GM18861 (cell line): ENCODE measurements at regions not wholly inside any gene's neighbourhood (a gene's known extent, or its start where the extent isn't known, plus 50 kb on each side); places are given as distances from the start of the nearest gene placed in this dataset.

Experiments used
- ATAC-seq: cut with Tn5 transposase; IDR thresholded peaks from one replicate; pipeline ENCODE4 v1.9.1; 2021; ENCODE audit not compliant: unreplicated experiment

- no peak for ATAC-seq
These were observed 189.6 kb upstream of the NRP1 start for GRCh38 chr10:33524041-33524440.

DNA sequence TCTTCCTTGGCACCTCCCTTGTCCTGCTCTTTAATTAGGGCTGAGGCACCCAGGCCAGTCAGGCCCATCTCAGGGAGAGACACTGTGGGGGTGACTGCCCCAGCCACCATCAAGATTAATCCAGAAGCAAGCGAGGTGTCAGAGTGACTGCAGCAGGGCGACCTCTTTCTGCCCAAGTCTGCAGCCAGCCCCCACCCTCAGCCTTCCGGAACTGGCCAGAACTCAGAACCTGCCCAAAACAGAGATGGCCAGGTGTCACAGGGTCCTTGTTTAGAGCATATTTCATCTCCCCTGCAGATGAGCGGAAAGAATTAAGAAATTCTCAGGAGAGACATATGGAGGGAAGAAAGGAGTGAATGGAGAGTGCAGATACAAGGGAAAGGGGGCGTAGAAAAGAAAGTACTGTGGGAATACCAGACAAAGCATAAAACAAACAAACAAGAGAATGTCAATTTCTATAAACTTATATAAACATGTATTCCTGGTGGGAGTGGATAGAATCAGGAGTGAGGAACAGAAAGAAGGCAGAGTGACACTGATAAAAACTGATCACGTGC is 188.8 kb upstream of the NRP1 start:
- ATAC-seq, result no peak

GRCh38 chr10:33521904-33522303 is 187.4 kb upstream of the NRP1 start:
- no peak for ATAC-seq

DNA sequence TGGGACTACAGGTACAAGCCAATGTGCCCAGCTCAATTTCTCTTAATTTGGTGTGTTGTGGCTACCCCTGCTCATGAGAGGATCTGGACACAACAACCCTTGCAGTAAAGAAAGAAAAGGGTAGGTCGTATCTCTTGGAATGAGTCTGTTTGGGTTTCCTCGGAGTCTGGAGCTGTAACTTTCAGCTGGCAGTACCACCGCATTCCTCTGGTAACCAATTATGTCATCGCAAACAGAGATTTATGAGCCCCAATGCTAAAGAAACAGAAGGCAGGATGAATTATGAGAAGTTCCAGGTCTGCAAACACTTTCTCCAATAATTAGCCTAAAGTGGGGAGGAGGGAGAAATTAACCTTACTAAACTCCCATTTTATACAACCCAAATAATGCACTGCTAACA is 186.6 kb upstream of the NRP1 start:
- ATAC-seq, result no peak

- no peak for ATAC-seq
These were observed 185.8 kb upstream of the NRP1 start for GRCh38 chr10:33520223-33520622.

GRCh38 chr10:33519130-33519860 is 184.8 kb upstream of the NRP1 start:
- ATAC-seq, result no peak

- no peak for ATAC-seq
These were observed 175.7 kb upstream of the NRP1 start for GRCh38 chr10:33510206-33510605.

- ATAC-seq, result peak; percentile 89
These were observed 174.9 kb upstream of the NRP1 start for GRCh38 chr10:33509231-33509831.

DNA sequence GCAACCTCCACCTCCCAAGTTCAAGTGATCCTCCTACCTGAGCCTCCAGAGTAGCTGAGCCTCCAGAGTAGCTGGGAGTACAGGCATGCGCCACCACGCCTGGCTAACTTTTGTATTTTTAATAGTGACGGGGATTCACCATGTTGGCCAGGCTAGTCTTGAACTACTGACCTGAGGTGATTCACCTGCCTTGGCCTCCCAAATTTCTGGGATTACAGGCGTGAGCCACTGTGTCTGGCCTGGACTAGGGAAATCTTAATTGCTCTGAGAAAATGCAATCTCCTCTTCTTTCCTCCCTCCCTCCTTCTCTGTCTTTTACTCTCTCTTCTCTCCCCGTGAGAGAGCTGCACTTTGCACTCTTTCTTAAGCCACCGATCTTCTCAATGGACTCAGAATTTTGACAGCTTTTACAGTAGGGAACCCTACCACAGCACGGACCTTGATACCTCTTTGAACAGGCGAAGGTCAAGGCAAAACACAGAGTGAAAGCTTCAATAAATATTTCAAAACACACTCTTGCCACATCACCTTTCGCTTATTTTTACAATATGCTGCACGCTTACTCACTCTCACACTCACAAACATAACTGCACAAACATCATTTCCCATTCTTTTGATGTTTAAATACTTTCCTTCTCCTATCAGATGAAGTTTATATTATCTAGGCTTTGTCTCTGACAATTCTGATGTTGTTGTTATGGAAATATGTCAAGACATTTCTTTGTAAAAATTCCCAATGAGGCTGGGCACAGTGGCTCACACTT is 173.4 kb upstream of the NRP1 start:
- no peak for ATAC-seq

- ATAC-seq, result peak; percentile 77
These were observed 172.6 kb upstream of the NRP1 start for GRCh38 chr10:33506838-33507661.

DNA sequence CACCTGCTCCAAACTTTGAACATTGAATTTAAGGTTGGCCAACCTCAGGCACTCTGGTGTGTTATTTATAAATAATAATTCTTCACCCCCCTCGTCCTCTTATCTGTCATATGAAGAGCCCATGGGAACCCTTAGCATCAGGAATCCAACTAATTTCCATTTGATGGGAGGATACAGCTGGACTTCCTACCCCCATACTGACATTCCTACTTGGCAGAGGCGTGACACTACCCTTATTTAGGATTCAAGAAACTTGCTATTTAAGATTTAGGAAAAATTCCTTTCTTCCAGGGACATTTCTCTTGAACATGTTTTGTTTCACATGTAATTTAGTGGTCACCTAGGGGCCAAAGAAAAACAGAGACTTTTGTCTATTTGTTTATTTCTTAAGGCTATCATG is 171.9 kb upstream of the NRP1 start:
- no peak for ATAC-seq

DNA sequence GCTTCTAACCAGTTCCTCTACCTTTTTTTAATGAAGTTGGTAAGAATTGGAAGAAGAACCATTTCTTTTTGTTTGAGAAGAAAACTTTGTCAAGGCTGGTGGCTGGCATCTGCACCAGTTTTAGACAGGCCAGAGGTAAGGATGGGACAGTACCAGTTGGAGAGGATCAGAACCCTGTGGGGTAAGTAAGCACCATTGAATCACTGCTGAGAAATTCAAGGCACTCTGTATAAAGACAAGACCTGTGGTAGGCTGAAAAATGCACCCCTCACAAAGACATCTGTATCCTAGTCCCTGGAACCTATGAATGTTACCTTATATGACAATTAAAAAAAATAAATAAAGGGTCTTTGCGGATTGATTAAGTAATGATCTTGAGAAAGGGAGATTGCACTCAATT is 166.7 kb upstream of the NRP1 start:
- no peak for ATAC-seq

DNA sequence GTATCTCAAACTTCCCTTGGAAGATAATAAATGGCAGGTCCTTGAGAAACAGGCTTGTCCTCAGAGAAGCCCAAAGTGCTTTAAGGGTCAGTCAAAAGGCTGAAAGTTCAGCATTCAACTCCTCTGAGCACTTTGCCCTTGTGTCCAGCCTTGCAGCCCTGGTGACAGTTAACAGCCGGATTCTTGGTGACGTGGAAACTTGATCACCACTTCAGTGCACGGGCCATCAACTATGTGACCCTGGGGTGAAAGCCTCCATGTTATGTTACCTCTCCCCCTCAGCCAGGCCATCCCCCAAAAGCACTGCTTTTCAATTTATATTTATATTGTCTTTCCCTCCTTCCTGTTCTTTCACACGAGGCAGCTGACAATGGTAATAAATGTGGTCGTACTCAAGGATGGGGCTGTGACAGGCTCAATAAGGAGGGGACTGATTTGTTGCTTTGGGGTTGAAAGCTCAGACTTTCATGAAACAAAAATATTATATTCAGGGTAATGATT is 164.0 kb upstream of the NRP1 start:
- no peak for ATAC-seq

DNA sequence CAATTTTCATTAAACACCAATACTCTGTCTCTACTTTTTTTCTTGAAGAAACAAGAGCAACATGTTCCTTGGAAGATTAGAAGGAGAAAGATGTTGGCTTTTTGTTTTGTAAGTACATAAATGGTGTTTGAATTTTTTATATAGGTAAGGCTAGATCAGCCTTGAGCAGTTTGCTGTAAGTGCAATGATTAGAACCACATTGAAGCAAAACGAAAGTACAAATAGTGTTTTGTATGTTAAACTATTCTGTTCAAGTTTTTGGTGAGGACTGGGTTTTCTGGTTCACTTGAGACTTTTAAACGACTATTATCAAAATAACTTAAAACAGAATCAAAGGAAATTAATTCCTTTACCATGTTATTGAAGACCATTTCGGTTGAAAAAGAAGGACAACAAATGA is 162.9 kb upstream of the NRP1 start:
- no peak for ATAC-seq

DNA sequence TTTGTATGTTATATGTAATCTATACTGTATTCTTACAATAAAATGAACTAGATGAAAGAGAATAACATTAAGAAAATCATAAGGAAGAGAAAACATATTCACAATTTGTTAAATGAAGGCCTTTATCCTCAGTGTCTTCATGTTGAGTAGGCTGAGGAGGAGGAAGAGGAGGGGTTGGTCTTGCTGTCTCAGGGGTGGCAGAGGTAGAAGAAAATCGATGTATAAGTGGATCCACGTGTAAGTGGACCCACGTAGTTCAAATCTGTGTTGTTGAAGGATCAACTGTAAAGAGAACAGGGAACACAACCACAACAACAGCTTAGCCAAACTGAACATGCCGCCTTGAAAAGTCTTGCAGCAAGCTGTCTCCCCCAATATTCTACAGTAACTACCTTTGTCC is 161.6 kb upstream of the NRP1 start:
- ATAC-seq, result no peak

DNA sequence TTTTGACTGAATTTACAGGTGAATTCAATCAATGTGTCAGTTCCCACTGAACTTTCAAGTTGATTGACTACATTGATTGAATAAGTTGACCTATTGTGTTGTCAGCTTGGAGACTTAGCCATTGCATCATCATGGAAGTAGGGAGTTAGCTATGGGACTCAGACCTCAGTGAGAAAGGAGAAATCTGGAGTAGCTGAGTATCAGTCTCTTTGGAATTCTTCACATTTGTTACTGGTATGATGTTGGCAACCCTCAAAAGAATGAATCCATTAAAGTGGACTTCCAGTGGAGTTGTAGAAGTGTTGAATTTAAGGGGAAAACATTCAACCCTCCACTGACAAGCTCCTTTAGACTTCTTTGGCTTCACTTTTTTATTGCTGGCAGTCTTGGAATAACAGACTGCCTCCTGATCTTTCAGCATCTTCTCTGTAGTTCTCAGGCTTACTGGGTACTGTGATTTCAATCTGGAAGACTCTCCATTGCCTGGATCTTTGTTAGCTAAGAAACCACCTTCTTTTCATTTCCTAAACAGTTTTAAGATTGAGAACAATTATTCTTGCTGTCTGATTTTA is 160.3 kb upstream of the NRP1 start:
- no peak for ATAC-seq

GRCh38 chr10:33493978-33494377 is 159.5 kb upstream of the NRP1 start:
- ATAC-seq, result no peak

DNA sequence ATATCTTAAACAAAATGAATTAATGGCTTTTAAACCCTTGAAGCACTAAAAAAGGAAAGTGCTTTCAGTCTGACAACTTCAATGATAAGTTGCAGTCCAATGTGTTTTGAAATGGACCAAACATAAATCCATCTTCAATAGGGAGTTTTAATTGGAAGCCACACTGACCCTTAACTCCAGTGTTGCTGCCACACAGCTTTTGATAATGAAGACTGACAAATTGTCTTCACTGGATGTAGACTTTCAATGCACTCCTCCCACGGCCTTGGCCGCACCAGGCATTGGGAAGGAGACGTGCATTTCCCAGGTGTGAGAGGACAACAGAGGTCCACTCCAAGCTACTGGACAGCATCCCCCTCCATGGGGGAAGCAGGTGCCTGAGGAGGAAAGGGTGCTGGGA is 159.0 kb upstream of the NRP1 start:
- ATAC-seq, result no peak

- no peak for ATAC-seq
These were observed 158.4 kb upstream of the NRP1 start for GRCh38 chr10:33492701-33493345.
